Esophagus muscularis mucosa (tissue), 4 donors: ENCODE measurements at regions not wholly inside any gene's neighbourhood (a gene's known extent, or its start where the extent isn't known, plus 50 kb on each side); places are given as distances from the start of the nearest gene placed in this dataset.

Source experiments
- EP300 ChIP-seq: sonication (generic); formaldehyde crosslinking; IDR thresholded peaks from one replicate; pipeline ENCODE4 v1.6.1; 2017; ENCODE audit warnings: antibody characterized with exemption
- POLR2A ChIP-seq: fragments of 450-650 bp; IDR thresholded peaks from one replicate; pipeline ENCODE4 v1.6.1; 2017; ENCODE audit warnings: antibody characterized with exemption, moderate library complexity, mild to moderate bottlenecking, low read depth
- POLR2AphosphoS5 ChIP-seq, 2 donors: sonication (generic); formaldehyde crosslinking; IDR thresholded peaks; one replicate each; pipeline ENCODE4 v1.6.1; 2017; ENCODE audit warnings: antibody characterized with exemption in 2 of 2
- TF ChIP-seq, protein P1 (sequence below), 3 experiments: fragments of 200-600 bp in 2 of 3; fragments of 450-650 bp in 1 of 3; sonication (generic) in 2 of 3; IDR thresholded peaks; one replicate each; pipeline ENCODE4 v1.5.1; 2017 to 2019; ENCODE audit warnings: antibody characterized with exemption in 3 of 3, mild to moderate bottlenecking in 2 of 3, moderate library complexity in 1 of 3

DNA sequence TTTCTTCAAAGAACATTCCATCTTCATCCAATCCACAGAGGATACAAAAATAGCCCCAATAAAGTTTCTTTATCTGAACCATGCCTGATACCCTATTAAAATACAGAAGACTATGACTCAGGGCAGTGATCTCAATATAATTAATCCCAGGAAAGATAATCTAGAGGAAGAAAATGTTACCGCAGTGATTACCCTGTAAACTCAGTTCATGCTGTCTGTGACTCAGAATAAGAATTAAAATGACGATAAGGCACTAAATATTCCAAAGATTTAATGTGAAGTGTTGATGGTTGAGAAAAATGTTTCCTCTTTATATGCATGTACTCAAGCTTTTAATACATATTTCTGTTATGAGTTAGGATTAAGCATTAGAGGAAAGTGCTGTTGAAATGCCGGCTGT lies 88.6 kb upstream of the LYPLAL1 start:
- TF ChIP-seq POLR2AphosphoS5 (IDR thresholded peaks at IDR 0.05) (no peak), POLR2A (no peak), EP300 (no peak)
- TF ChIP-seq, protein P1, sequence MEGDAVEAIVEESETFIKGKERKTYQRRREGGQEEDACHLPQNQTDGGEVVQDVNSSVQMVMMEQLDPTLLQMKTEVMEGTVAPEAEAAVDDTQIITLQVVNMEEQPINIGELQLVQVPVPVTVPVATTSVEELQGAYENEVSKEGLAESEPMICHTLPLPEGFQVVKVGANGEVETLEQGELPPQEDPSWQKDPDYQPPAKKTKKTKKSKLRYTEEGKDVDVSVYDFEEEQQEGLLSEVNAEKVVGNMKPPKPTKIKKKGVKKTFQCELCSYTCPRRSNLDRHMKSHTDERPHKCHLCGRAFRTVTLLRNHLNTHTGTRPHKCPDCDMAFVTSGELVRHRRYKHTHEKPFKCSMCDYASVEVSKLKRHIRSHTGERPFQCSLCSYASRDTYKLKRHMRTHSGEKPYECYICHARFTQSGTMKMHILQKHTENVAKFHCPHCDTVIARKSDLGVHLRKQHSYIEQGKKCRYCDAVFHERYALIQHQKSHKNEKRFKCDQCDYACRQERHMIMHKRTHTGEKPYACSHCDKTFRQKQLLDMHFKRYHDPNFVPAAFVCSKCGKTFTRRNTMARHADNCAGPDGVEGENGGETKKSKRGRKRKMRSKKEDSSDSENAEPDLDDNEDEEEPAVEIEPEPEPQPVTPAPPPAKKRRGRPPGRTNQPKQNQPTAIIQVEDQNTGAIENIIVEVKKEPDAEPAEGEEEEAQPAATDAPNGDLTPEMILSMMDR (IDR thresholded peaks at IDR 0.05): no peak
